Left hindlimb (tissue), 1 donor: ENCODE measurements at regions not wholly inside any gene's neighbourhood (a gene's known extent, or its start where the extent isn't known, plus 50 kb on each side); places are given as distances from the start of the nearest gene placed in this dataset.

Source experiments
- DNase-seq: peaks from one replicate; pipeline ENCODE4 v3.0.0-alpha.2; 2018

DNA sequence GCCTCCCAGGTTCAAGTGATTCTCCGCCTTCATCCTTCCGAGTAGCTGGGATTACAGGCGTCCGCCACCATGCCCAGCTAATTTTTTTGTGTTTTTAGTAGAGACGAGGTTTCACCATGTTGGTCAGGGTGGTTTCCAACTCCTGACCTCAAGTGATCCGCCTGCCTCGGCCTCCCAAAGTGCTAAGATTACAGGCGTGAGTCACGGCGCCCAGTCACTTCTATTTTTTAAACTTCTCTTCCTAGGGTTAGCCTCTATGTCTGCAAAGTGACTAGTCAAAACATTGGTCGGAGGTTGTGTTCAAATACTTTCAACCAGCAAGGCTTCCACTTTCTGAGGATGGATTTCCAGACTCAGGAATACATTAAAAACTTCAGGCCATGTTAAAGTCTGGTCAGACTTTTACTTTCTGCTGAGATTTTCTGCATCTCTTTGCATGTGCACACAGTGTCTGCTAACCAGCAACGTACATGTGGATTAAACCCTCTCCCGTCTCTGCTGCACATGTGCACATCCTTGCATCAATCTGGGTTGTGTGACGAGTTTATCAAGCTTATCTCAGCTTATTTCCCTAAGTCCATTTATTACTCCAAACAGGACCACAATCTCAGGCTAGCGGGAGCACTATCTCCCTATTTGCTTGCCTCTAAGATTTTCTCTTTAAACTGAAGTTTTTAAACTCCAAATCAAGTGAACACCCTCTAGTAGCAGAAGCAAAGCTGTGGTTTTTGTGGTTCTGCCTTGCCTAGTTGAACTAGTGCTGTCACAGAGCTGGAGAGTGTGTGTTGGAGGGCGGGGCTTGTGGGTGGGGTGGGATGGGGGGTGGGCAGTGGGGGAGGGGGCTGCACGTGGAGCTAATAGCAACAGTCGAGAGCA, 525.2 kb upstream of the GOT2 start:
- no peak for DNase-seq

- no peak for DNase-seq
Measured at GRCh38 chr16:59252317-59252716, 518.2 kb upstream of the GOT2 start.

DNA sequence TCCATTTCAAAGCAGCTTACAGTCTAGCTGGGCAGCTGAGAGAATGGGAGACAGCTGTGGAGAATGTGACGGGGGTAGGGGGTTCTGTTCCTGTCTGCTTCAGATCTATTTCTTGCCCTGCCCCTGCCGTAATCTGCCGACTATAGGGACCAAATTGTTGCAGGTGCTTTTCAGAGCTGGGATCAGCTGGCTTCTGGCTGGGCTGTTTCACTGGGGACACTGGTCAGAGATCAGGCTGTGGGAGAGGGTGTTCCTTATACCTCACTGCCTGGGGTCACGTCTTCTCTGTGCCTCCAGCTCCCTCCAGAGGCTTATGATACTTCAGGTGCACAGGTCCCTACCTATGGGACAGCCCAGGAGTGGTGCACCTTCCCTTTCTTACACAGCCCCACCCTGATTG, 514.9 kb upstream of the GOT2 start:
- no peak for DNase-seq

GRCh38 chr16:59242556-59242955, 508.4 kb upstream of the GOT2 start:
- DNase-seq: no peak

GRCh38 chr16:59238246-59238645, 504.1 kb upstream of the GOT2 start:
- no peak for DNase-seq

- DNase-seq: no peak
Measured at GRCh38 chr16:59236804-59237458, 502.8 kb upstream of the GOT2 start.

DNA sequence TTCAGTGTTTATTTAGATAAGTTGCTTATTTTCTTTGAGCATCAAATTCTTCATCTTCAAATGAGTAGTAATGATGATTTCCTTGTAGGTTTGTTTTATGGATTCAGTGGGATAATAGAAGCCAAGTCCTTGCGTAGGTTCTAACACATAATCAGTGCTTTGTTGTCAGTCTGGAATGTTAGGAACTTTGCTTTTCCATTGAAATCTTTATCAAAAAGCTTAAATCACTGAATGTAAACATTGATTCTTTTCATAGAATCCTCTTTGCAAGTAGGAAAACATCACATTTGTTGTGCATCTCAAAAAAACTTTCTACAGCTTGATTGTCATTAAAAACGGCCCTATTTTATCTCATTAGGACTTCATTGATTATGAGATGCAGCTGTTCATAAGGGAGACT, 490.3 kb upstream of the GOT2 start:
- DNase-seq: no peak

DNA sequence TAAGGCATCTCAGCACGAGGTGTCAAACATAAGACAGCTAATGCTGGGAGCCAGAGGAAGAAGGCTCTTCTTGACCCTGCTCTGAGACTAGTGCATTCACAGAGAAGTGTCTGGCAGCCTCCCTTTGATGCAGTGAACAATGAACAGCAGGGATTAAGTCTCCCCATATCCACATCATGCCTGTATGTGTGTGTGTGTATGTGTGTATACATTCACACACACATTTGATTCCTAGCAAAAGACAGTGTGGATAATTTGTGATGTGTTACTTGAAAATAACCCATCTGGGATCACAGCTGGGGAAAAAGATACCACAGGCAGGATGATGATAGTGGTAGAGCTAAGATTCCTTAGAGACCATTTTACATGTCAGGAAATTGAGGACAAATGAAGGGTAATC, 485.9 kb upstream of the GOT2 start:
- no peak for DNase-seq

GRCh38 chr16:59216291-59216690, 482.2 kb upstream of the GOT2 start:
- DNase-seq: no peak

DNA sequence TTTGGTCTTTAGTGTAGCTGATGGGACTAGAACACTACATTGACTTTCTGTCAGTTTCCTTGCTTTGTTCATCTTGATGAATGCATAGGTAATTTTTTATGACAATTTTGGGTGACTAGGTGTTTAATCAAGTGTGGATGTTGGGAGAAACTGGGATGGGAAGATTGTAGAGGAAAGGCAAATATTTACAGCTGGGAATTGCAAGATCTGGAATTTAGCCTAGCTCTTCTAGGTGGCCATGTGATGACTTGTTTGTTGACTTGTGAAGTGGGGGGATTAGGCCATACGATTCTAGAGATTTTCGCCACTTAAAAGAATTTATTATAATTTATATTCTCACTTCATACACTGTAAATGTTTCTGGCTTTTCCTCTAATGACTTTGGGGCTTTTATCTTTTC, 480.3 kb upstream of the GOT2 start:
- DNase-seq: no peak

DNA sequence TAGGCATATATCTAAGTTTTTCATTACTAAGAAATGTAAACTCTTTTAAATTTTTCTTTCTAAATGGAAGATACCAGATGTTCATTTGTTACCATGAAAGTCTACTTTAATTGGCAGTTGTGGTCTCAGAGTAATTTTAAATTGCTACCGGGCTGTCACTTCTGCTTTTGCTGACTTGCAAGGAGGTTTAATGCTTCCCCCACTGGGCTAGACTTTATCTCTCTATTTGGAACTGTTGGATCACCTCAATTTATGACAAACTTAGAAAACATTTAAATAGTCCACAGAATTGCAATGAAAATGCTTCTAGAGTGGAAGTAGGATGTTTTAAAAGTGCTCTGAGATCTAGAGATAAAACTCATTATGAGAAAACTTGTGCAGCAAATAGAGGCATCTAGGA, 479.8 kb upstream of the GOT2 start:
- no peak for DNase-seq

DNA sequence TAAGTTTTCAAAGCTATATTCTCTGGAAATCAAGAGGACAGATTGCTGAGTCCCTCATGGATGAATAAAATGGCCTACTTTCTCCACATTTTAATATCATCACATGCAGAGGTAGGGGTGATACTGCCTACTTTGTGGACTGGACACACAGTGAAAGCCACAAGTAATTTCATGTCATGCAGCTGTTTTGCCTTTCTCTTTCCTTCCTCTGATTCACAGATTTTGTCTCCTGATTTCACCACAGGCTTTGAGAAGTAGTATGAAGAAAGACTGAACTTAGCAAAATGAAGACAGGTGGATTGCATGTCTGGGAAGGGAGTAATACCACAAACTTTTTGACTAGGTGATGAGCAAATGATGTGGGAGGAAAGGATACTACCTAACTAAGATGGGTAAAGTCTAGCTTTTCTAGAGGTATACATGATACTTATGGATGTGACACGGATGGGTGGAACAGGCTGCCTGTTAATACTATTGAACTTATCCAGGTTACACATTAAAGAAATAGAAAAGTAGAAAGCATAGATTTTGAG, 478.4 kb upstream of the GOT2 start:
- no peak for DNase-seq

DNA sequence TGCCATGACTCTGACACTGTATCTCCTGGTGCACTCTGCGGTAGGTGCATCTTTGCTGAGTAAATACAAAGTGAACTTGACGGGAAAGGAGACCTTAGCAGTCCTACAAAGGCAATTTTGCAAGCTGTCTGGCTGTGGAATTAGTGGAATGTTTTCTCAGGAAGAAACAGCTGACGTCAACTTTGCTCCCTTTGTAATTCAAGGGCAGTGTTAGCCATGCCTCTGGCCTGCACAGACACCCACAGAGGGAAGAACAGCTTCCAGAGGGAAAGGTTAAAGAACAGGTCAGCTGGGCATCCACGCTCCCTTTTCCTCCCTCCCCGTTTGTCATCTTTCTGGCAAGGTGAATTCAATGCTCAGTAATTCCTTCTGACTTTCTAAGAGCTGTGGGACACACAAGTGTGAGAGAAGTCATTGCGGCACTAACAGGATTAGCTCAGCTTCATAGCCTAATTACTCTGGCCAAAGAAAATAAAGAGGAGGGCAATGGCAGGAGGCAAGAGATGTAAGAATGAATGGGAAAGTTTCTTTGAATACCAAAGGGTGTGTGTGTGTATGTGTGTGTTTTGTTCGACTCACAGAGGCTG, 476.9 kb upstream of the GOT2 start:
- peak; percentile 43 for DNase-seq

DNA sequence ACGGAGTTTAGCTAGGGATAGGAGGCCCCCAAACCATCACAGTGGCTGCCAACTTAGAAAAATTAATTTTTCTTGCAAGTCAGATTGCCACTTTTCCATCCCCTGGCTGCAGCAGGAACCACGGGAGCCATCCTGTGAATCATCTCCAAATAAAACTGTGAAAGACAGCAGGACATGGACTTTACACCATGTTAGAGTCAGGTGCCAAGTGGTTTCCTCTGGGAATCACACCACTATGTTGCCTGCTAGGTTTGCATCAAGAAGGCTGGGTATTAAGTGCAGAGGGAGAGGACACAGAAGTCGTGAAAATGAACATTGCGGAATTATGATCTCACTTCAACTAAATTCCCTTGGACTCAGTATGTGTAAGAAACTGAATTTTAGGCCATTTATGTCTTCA, 471.3 kb upstream of the GOT2 start:
- DNase-seq: no peak

DNA sequence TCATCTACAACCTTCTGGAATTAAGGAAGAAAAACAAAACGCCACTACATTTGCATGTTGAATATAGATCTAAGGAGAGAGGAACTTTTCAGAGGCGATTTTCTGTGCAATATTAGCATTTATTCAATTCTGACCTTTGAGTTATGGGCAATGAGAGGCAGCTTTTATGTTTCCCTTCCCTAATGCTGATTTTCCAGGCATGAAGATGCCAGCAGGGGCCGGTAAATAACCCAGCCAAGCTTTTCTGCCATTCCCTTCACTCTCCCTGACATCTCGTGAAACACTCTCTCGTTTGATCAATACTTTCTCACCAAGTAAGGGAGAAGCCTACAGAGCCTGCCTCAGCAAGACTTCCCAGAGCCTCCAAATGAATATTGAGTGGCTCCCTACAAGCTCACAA, 470.5 kb upstream of the GOT2 start:
- DNase-seq: no peak

DNA sequence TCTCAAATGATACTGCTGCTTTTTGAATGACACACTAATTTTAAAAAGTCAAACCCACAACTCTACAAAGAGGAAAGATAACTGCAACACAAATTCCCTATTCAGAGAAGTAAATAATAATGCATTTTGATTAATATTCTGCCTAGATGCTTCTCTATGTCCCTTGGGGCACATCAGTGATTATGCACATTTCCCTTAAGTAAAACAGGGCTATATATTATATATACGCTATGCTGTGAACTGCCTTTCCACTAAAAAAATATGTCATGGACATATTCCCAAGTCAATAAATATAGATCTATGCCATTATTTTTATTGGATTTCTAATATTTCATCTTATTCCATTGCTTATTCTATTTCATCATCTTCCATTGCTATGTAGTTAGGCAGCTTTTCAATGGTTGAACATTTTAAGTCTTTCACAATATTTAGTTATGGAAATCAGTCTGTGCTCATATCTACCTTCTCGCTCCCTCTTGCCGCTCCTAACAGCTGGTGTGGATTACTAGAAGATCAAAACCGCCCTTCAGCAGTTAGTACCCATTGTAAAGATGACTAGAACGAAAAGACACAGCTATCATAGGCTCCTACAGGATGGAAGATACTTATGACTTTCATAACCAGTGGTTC, 468.2 kb upstream of the GOT2 start:
- DNase-seq: no peak

GRCh38 chr16:59201821-59202220, 467.7 kb upstream of the GOT2 start:
- DNase-seq: no peak

DNA sequence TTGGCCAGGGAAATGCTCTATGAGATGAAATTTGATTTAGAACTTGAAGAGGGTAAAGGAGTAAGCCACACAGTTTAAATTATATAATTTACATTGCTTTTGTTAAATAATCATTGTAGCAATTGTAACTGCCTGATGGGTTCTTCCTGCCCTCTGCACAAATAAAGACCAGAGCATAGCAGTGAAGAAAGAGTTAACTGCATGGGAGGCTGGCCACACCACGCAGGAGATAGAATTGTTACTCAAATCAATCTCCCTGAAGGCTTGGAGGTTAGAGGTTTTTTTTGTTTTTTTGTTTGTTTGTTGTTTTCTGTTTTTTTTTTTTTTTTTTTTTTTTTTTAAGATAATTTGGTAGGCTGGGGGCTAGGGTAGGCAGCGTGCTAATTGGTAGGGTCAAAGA, 467.0 kb upstream of the GOT2 start:
- no peak for DNase-seq

DNA sequence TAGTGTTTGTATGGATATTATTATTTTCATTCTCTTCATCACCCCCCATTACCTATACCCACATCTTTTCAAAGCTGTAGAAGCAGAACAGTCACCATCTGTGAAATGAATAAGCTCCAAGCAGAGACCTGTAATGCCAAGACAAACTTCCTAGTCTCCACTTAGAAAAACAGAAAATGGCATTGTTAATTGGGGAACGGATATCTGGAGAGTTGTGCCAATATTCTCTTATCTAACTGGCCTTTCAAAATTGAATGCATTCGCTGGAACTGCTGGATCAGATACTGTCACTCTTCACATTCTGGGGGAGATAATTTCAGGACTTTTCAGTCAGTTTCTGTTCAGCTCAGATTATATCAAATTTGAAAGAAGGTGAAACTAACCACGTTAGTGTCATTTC, 464.4 kb upstream of the GOT2 start:
- DNase-seq: no peak

DNA sequence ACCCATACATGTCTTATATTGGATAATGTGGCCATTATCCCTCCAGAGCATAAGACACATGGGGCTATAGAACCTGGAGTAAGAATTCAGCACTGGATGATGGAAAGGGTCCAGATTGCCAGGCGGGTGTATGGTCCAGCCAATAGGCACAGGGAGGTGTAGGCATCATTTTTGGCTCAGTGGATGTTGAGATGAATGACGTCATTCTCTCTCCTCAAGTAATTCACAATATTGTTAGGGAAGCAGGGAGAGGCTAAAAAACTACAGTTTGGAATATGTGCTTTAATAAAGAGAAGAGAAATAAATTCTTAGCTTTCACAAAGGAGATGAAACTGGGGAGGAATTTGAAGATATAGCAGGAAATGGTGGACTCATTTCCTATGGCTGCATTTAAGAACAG, 461.1 kb upstream of the GOT2 start:
- DNase-seq: no peak

GRCh38 chr16:59193637-59194036, 459.5 kb upstream of the GOT2 start:
- no peak for DNase-seq

GRCh38 chr16:59192551-59193199, 458.6 kb upstream of the GOT2 start:
- DNase-seq: no peak

- no peak for DNase-seq
Measured at GRCh38 chr16:59190731-59191130, 456.6 kb upstream of the GOT2 start.
